GM12878 (cell line): ENCODE measurements at regions not wholly inside any gene's neighbourhood (a gene's known extent, or its start where the extent isn't known, plus 50 kb on each side); places are given as distances from the start of the nearest gene placed in this dataset.

ENCODE experiments used
- ATF2 ChIP-seq: IDR thresholded peaks from 2 replicates; pipeline ENCODE4 v1.6.1; 2012; ENCODE audit warnings: low read length, inconsistent platforms
- CTCF ChIP-seq, 3 experiments: IDR thresholded peaks in 2 of 3; conservative IDR thresholded peaks in 1 of 3; 2 replicates each; pipeline ENCODE4 v1.5.1; 2011; ENCODE audit warnings: low read depth in 3 of 3, low read length in 3 of 3, mild to moderate bottlenecking in 3 of 3, control low read depth in 2 of 3, moderate library complexity in 2 of 3, inconsistent platforms in 1 of 3, mixed read lengths in 1 of 3; ENCODE audit not compliant: control insufficient read depth in 2 of 3, insufficient read depth in 1 of 3; ENCODE audit errors: extremely low read depth in 1 of 3
- E2F8 ChIP-seq: fragments of 450-650 bp; IDR thresholded peaks from 2 replicates; pipeline ENCODE4 v1.6.1; 2018; ENCODE audit warnings: mild to moderate bottlenecking, low read depth, moderate library complexity; ENCODE audit not compliant: partially characterized antibody
- MYB ChIP-seq: fragments of 150-350 bp; IDR thresholded peaks from 2 replicates; pipeline ENCODE4 v1.6.1; 2014; ENCODE audit warnings: mild to moderate bottlenecking, low read depth, low read length, borderline replicate concordance
- NRF1 ChIP-seq: conservative IDR thresholded peaks from 2 replicates; pipeline ENCODE4 v1.6.1; 2011; ENCODE audit warnings: mild to moderate bottlenecking, low read depth, low read length, improper control_type of control experiment
- SPI1 ChIP-seq: IDR thresholded peaks from 2 replicates; pipeline ENCODE4 v1.6.1; 2011; ENCODE audit warnings: low read depth, mild to moderate bottlenecking, low read length, moderate library complexity, borderline replicate concordance; ENCODE audit not compliant: insufficient read depth
- SUPT20H ChIP-seq: IDR thresholded peaks from 2 replicates; pipeline ENCODE4 v1.6.1; 2011; ENCODE audit warnings: low read depth, mild to moderate bottlenecking, low read length, moderate library complexity, borderline replicate concordance; ENCODE audit not compliant: control insufficient read depth

- TF ChIP-seq ATF2 (no peak), NRF1 (no peak), MYB (no peak), E2F8 (no peak), CTCF (IDR thresholded peaks at IDR 0.05 in 2 of 3, conservative IDR thresholded peaks at IDR 0.05 in 1 of 3; ENCODE audit: control insufficient read depth in 2 of 3, extremely low read depth in 1 of 3, insufficient read depth in 1 of 3, low read depth in 3 of 3, low read length in 3 of 3) (no peak), SPI1 (no peak), SUPT20H (no peak)
Observed at GRCh38 chr20:39633689-39634088, 671.5 kb downstream of the DHX35 start.
